T-cell (primary cell): ENCODE measurements at regions not wholly inside any gene's neighbourhood (a gene's known extent, or its start where the extent isn't known, plus 50 kb on each side); places are given as distances from the start of the nearest gene placed in this dataset.

Experiments
- ATAC-seq, 4 experiments: fragments of 200-7000 bp in 3 of 4; fragments of 150-1000 bp in 1 of 4; cut with Tn5 transposase; replicated peaks in 1 of 4; 1 replicate in 3 of 4; 2 replicates in 1 of 4; pipeline ENCODE4 v1.10.0; 2021; ENCODE audit warnings: moderate library complexity in 3 of 4, mild to moderate bottlenecking in 2 of 4, moderate number of reproducible peaks in 1 of 4
- CTCF ChIA-PET, 2 donors: fragments of 300-600 bp; sonication (Branson Sonifier 250); formaldehyde crosslinking; loops; one replicate each; lab custom pipeline; 2022; ENCODE audit warnings: antibody characterized with exemption in 2 of 2; lab: Charles Lee
- POLR2A ChIA-PET, 2 donors: fragments of 300-600 bp; sonication (Branson Sonifier 250); formaldehyde crosslinking; loops; one replicate each; lab custom pipeline; 2022; ENCODE audit warnings: antibody characterized with exemption in 2 of 2; lab: Charles Lee
- DNase-seq, 35 experiments: peaks; one replicate each; pipeline versions ENCODE4 v3.0.0 to v3.0.0-alpha.2; 2013 to 2023
- H3K27ac ChIP-seq: one replicate; pipeline ENCODE4 v1.5.1; 2013; ENCODE audit warnings: low read length
- H3K27me3 ChIP-seq, 2 experiments: replicated peaks in 1 of 2; 1 replicate in 1 of 2; 2 replicates in 1 of 2; pipeline versions ENCODE4 v1.6.1 to v1.7.0; 2013; ENCODE audit warnings: low read length in 1 of 2, mixed read lengths in 1 of 2; ENCODE audit not compliant: control insufficient read depth in 2 of 2, insufficient read depth in 2 of 2; ENCODE audit errors: extremely low read depth in 1 of 2
- H3K36me3 ChIP-seq, 2 donors: 1 replicate in 1 of 2; 2 replicates in 1 of 2; pipeline versions ENCODE4 v1.6.1 to v1.7.0; 2013; ENCODE audit warnings: low read length in 1 of 2; ENCODE audit not compliant: control insufficient read depth in 2 of 2, insufficient read depth in 1 of 2; ENCODE audit errors: extremely low read depth in 1 of 2
- H3K4me1 ChIP-seq, 2 experiments: 1 replicate in 1 of 2; 2 replicates in 1 of 2; pipeline versions ENCODE4 v1.6.1 to v1.7.0; 2013; ENCODE audit warnings: low read length in 2 of 2, mixed read lengths in 1 of 2; ENCODE audit not compliant: insufficient read depth in 2 of 2, control insufficient read depth in 1 of 2; ENCODE audit errors: extremely low read depth in 1 of 2
- H3K4me3 ChIP-seq, 2 donors: 1 replicate in 1 of 2; 2 replicates in 1 of 2; pipeline versions ENCODE4 v1.5.1 to v1.7.0; 2013; ENCODE audit warnings: mild to moderate bottlenecking in 2 of 2, low read length in 1 of 2, moderate library complexity in 1 of 2; ENCODE audit not compliant: control insufficient read depth in 1 of 2; ENCODE audit errors: extremely low read depth in 1 of 2
- H3K9me3 ChIP-seq: 2 replicates; pipeline ENCODE4 v1.7.0; 2013
- H3K27ac Mint-ChIP-seq, 2 donors: one replicate each; pipeline ENCODE4 v1.8.0; 2020 to 2021; ENCODE audit warnings: mild to moderate bottlenecking in 2 of 2, mixed read lengths in 2 of 2
- H3K27me3 Mint-ChIP-seq, 2 donors: one replicate each; pipeline ENCODE4 v1.8.0; 2021 to 2022; ENCODE audit warnings: mixed read lengths in 2 of 2
- H3K36me3 Mint-ChIP-seq: one replicate; pipeline ENCODE4 v1.8.0; 2021; ENCODE audit warnings: mixed read lengths
- H3K4me1 Mint-ChIP-seq, 3 donors: one replicate each; pipeline ENCODE4 v1.8.0; 2020 to 2022; ENCODE audit warnings: mixed read lengths in 3 of 3, mild to moderate bottlenecking in 1 of 3
- H3K4me3 Mint-ChIP-seq, 3 donors: one replicate each; pipeline ENCODE4 v1.8.0; 2020 to 2022; ENCODE audit warnings: mild to moderate bottlenecking in 3 of 3, mixed read lengths in 3 of 3, moderate library complexity in 3 of 3
- H3K9me3 Mint-ChIP-seq, 3 donors: one replicate each; pipeline ENCODE4 v1.8.0; 2020 to 2022; ENCODE audit warnings: mixed read lengths in 3 of 3
- whole genome bisulfite sequencing: methylation state at CpG from one replicate; pipeline ENCODE4 v1.1.5; 2013; ENCODE audit warnings: missing lambda C conversion rate; ENCODE audit not compliant: insufficient coverage; 5-methylcytosine and 5-hydroxymethylcytosine counted together

GRCh38 chr4:184553891-184554290, 79.5 kb upstream of the IRF2 start:
- Mint-ChIP-seq H3K27me3 (no peaks in the 10 kb centered on the region), H3K4me1 (peaks cover 0 to 7% (median 4%) of the 10 kb centered on the region in 3 donors), H3K36me3 (no peaks in the 10 kb centered on the region), H3K9me3 (no peaks in the 10 kb centered on the region), H3K27ac (no peak overlapping the region), H3K4me3 (no peak overlapping the region)
- DNase-seq (no peak), ATAC-seq (no peak)
- WGBS = 83% methylated on average over 3 of the region's 4 CpGs
- Histone ChIP-seq H3K4me1 (peaks cover 0 to 3% of the 10 kb centered on the region in 2 experiments), H3K27ac (no peak overlapping the region), H3K27me3 (peaks cover 0 to 3% of the 10 kb centered on the region in 2 experiments), H3K9me3 (no peaks in the 10 kb centered on the region), H3K4me3 (no peak overlapping the region), H3K36me3 (no peaks in the 10 kb centered on the region)
- CTCF ChIA-PET = no interaction called here
- POLR2A ChIA-PET = no interaction called here

GRCh38 chr4:184550476-184550875, 76.1 kb upstream of the IRF2 start:
- no peaks in the 10 kb centered on the region for H3K9me3 Mint-ChIP-seq
- ATAC-seq (no peak), DNase-seq (no peak)
- H3K4me3 Mint-ChIP-seq = no peak overlapping the region
- Histone ChIP-seq H3K4me3 (no peak overlapping the region), H3K36me3 (no peaks in the 10 kb centered on the region), H3K27ac (no peak overlapping the region), H3K27me3 (peaks cover 0 to 5% of the 10 kb centered on the region in 2 experiments), H3K9me3 (no peaks in the 10 kb centered on the region), H3K4me1 (peaks cover 11 to 17% of the 10 kb centered on the region in 2 experiments)
- no CpG with 5 or more reads among the region's 3 CpGs for WGBS
- POLR2A ChIA-PET = interaction anchor here in 1 of 2 donors (0.6 kb wide), 1 partner anchor 23 kb away, joined by 8 read pairs; no protein-coding TSS in a partner anchor
- CTCF ChIA-PET = interaction anchor here (0.6 to 1.3 kb wide), 7 partner anchors 36 to 287 kb away, joined by 3 to 7 read pairs (median 5); no protein-coding TSS in a partner anchor
- H3K27me3 Mint-ChIP-seq = no peaks in the 10 kb centered on the region
- H3K4me1 Mint-ChIP-seq = peaks cover 6 to 21% (median 19%) of the 10 kb centered on the region in 3 donors
- H3K36me3 Mint-ChIP-seq = no peaks in the 10 kb centered on the region
- H3K27ac Mint-ChIP-seq = no peak overlapping the region

- peak overlapping the region in 1 of 3 donors; percentile 45 for H3K4me3 Mint-ChIP-seq
- ATAC-seq (no peak), DNase-seq (no peak)
- Histone ChIP-seq H3K4me3 (no peak overlapping the region), H3K9me3 (no peaks in the 10 kb centered on the region), H3K36me3 (no peaks in the 10 kb centered on the region), H3K4me1 (peaks cover 11 to 17% of the 10 kb centered on the region in 2 experiments), H3K27me3 (peaks cover 0 to 5% of the 10 kb centered on the region in 2 experiments), H3K27ac (no peak overlapping the region)
- WGBS = 93% methylated on average over 13 of the region's 20 CpGs
- CTCF ChIA-PET = no interaction called here
- H3K9me3 Mint-ChIP-seq = no peaks in the 10 kb centered on the region
- POLR2A ChIA-PET = no interaction called here
- H3K4me1 Mint-ChIP-seq = peaks cover 6 to 21% (median 19%) of the 10 kb centered on the region in 3 donors
- H3K36me3 Mint-ChIP-seq = no peaks in the 10 kb centered on the region
- H3K27ac Mint-ChIP-seq = peak overlapping the region in 1 of 2 donors; percentile 64
- no peaks in the 10 kb centered on the region for H3K27me3 Mint-ChIP-seq
These were observed 74.4 kb upstream of the IRF2 start for GRCh38 chr4:184548648-184549341.

- Mint-ChIP-seq H3K4me1 (peaks cover 6 to 21% (median 19%) of the 10 kb centered on the region in 3 donors), H3K36me3 (no peaks in the 10 kb centered on the region), H3K4me3 (peak overlapping the region in 1 of 3 donors; percentile 45), H3K27me3 (no peaks in the 10 kb centered on the region), H3K9me3 (no peaks in the 10 kb centered on the region), H3K27ac (peak overlapping the region in 1 of 2 donors; percentile 64)
- Histone ChIP-seq H3K4me3 (no peak overlapping the region), H3K27me3 (peaks cover 0 to 5% of the 10 kb centered on the region in 2 experiments), H3K36me3 (no peaks in the 10 kb centered on the region), H3K27ac (no peak overlapping the region), H3K4me1 (peaks cover 11 to 17% of the 10 kb centered on the region in 2 experiments), H3K9me3 (no peaks in the 10 kb centered on the region)
- POLR2A ChIA-PET = no interaction called here
- ATAC-seq (no peak), DNase-seq (no peak)
- 32% methylated on average over 4 of the region's 5 CpGs for WGBS
- CTCF ChIA-PET = interaction anchor here in 1 of 2 donors (0.6 kb wide), 1 partner anchor 180 kb away, joined by 3 read pairs; no protein-coding TSS in a partner anchor
These were observed 73.9 kb upstream of the IRF2 start for GRCh38 chr4:184548316-184548647.

GRCh38 chr4:184544788-184545409, 70.5 kb upstream of the IRF2 start:
- POLR2A ChIA-PET = interaction anchor here in 1 of 2 donors (0.5 to 1.0 kb wide), 2 partner anchors 105 kb away, joined by 3 read pairs; partner anchors contain the start of genes CASP3 and PRIMPOL
- Histone ChIP-seq H3K27me3 (peaks cover 0 to 5% of the 10 kb centered on the region in 2 experiments), H3K9me3 (no peaks in the 10 kb centered on the region), H3K27ac (no peak overlapping the region), H3K4me1 (peaks cover 11 to 17% of the 10 kb centered on the region in 2 experiments), H3K36me3 (no peaks in the 10 kb centered on the region), H3K4me3 (no peak overlapping the region)
- Mint-ChIP-seq H3K4me3 (no peak overlapping the region), H3K9me3 (no peaks in the 10 kb centered on the region), H3K4me1 (peaks cover 6 to 21% (median 19%) of the 10 kb centered on the region in 3 donors), H3K27ac (no peak overlapping the region), H3K27me3 (no peaks in the 10 kb centered on the region), H3K36me3 (no peaks in the 10 kb centered on the region)
- DNase-seq (no peak), ATAC-seq (no peak)
- CTCF ChIA-PET = no interaction called here
- WGBS = no CpG with 5 or more reads among the region's 4 CpGs

- ATAC-seq = no peak
- WGBS = 100% methylated on average over 1 of the region's 5 CpGs
- H3K9me3 Mint-ChIP-seq = no peaks in the 10 kb centered on the region
- H3K4me1 Mint-ChIP-seq = peaks cover 0 to 4% (median 0%) of the 10 kb centered on the region in 3 donors
- peaks cover 4 to 5% of the 10 kb centered on the region in 2 experiments for H3K4me1 ChIP-seq
- H3K36me3 ChIP-seq = no peaks in the 10 kb centered on the region
- ChIA-PET CTCF (no interaction called here), POLR2A (no interaction called here)
- no peak for DNase-seq
- H3K27me3 Mint-ChIP-seq = no peaks in the 10 kb centered on the region
- H3K27me3 ChIP-seq = no peaks in the 10 kb centered on the region
- no peak overlapping the region for H3K27ac ChIP-seq
- H3K4me3 Mint-ChIP-seq = no peak overlapping the region
- no peak overlapping the region for H3K27ac Mint-ChIP-seq
- no peaks in the 10 kb centered on the region for H3K9me3 ChIP-seq
- no peaks in the 10 kb centered on the region for H3K36me3 Mint-ChIP-seq
- H3K4me3 ChIP-seq = no peak overlapping the region
These were observed 67.6 kb upstream of the IRF2 start for GRCh38 chr4:184541907-184542306.
